ENCODE measurements at regions not wholly inside any gene's neighbourhood (a gene's known extent, or its start where the extent isn't known, plus 50 kb on each side); places are given as distances from the start of the nearest gene placed in this dataset.

- TF ChIP-seq, protein P1, sequence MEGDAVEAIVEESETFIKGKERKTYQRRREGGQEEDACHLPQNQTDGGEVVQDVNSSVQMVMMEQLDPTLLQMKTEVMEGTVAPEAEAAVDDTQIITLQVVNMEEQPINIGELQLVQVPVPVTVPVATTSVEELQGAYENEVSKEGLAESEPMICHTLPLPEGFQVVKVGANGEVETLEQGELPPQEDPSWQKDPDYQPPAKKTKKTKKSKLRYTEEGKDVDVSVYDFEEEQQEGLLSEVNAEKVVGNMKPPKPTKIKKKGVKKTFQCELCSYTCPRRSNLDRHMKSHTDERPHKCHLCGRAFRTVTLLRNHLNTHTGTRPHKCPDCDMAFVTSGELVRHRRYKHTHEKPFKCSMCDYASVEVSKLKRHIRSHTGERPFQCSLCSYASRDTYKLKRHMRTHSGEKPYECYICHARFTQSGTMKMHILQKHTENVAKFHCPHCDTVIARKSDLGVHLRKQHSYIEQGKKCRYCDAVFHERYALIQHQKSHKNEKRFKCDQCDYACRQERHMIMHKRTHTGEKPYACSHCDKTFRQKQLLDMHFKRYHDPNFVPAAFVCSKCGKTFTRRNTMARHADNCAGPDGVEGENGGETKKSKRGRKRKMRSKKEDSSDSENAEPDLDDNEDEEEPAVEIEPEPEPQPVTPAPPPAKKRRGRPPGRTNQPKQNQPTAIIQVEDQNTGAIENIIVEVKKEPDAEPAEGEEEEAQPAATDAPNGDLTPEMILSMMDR (conservative IDR thresholded peaks at IDR 0.05; ENCODE audit: low read length) = no peak
- no peak for TF ChIP-seq EZH2phosphoT487 (IDR thresholded peaks at IDR 0.05; ENCODE audit: borderline replicate concordance)
These were observed 117.2 kb downstream of the IPO8 start for GRCh38 chr12:30578426-30578825.

Data from Loucy (cell line).